Prostate gland (tissue), 2 donors: ENCODE measurements at regions not wholly inside any gene's neighbourhood (a gene's known extent, or its start where the extent isn't known, plus 50 kb on each side); places are given as distances from the start of the nearest gene placed in this dataset.

Experiments used
- DNase-seq: peaks from one replicate; pipeline ENCODE4 v3.0.0-alpha.2; 2019; ENCODE audit warnings: low spot score
- H3K27ac ChIP-seq, 2 donors: fragments of 200-600 bp; sonication (generic); 2 replicates each; pipeline ENCODE4 v1.5.1; 2017 to 2019
- H3K27me3 ChIP-seq: fragments of 200-600 bp; sonication (generic); replicated peaks from 2 replicates; pipeline ENCODE4 v1.5.1; 2019; ENCODE audit not compliant: insufficient read depth
- H3K36me3 ChIP-seq, 2 donors: fragments of 200-600 bp; sonication (generic); 1 replicate in 1 of 2; 2 replicates in 1 of 2; pipeline versions ENCODE4 v1.5.1 to v1.8.1; 2017 to 2019
- H3K4me1 ChIP-seq: fragments of 200-600 bp; sonication (generic); replicated peaks from 2 replicates; pipeline ENCODE4 v1.5.1; 2019
- H3K4me3 ChIP-seq, 2 donors: fragments of 200-600 bp; sonication (generic); 2 replicates each; pipeline ENCODE4 v1.5.1; 2017 to 2019
- H3K9me3 ChIP-seq: fragments of 200-600 bp; sonication (generic); 2 replicates; pipeline ENCODE4 v1.5.1; 2017
- POLR2A ChIP-seq: fragments of 450-650 bp; IDR thresholded peaks from one replicate; pipeline ENCODE4 v1.6.1; 2016; ENCODE audit warnings: antibody characterized with exemption, mild to moderate bottlenecking
- POLR2AphosphoS5 ChIP-seq: sonication (generic); formaldehyde crosslinking; IDR thresholded peaks from one replicate; pipeline ENCODE4 v1.6.1; 2017; ENCODE audit warnings: antibody characterized with exemption
- WGBS: methylation state at CpG from one replicate; pipeline ENCODE4 v1.1.5; 2018; 5-methylcytosine and 5-hydroxymethylcytosine counted together
- intact Hi-C: fragments of 100-400 bp; cut with DNase I; formaldehyde crosslinking; loops from one replicate; pipeline ENCODE4 v1.14.2; 2022
- TF ChIP-seq, protein P1 (sequence below), 4 experiments: fragments of 200-600 bp in 2 of 4; fragments of 450-650 bp in 2 of 4; sonication (generic) in 2 of 4; IDR thresholded peaks; 1 replicate in 3 of 4; 2 replicates in 1 of 4; pipeline ENCODE4 v1.5.1; 2016 to 2019; ENCODE audit warnings: antibody characterized with exemption in 4 of 4, mild to moderate bottlenecking in 2 of 4, moderate library complexity in 2 of 4

DNA sequence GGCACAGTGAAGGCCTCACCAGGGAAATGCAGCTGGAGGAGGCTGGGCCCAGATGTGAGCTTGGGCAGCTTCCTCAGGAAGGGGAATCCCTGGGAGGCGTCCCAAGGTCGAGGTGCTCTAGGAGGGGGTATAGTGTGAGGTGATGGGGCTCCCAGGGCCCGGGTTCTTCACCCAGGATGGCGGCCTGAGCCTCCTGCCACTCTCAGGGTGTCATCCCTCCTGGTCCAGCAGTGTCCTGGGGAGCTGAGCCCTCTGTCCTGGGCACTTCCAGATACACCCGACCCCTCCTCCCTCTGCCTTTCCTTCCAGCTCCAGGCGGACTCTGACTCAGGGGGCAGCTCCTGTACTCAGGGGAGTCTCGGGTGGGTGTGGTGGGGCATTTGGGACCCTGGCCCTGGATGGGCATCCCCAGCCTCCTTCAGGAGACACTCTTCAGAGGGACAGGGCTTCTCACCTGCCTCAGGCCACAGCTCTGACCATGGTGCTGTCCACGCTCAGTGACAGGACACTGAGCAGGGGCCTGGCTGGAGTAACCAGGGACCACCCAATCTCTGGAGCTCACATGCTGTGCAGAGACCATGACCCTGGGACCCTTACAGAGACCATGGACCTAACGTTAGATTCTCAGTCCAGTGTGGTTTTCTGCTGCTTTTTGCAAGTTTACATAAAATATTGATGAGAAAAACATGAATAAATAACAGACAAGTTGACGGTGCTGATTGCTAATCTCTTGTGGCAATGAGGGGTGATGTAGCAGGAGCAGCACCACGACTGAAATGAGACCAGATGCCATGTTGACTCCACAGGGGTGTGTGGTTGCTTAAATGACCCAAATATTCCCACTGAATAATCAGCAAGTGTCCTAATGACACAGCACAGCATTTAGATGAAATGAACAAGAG is 101.9 kb downstream of the GGTLC2 start:
- TF ChIP-seq POLR2A, result no peak
- TF ChIP-seq POLR2AphosphoS5, result no peak
- TF ChIP-seq, protein P1, sequence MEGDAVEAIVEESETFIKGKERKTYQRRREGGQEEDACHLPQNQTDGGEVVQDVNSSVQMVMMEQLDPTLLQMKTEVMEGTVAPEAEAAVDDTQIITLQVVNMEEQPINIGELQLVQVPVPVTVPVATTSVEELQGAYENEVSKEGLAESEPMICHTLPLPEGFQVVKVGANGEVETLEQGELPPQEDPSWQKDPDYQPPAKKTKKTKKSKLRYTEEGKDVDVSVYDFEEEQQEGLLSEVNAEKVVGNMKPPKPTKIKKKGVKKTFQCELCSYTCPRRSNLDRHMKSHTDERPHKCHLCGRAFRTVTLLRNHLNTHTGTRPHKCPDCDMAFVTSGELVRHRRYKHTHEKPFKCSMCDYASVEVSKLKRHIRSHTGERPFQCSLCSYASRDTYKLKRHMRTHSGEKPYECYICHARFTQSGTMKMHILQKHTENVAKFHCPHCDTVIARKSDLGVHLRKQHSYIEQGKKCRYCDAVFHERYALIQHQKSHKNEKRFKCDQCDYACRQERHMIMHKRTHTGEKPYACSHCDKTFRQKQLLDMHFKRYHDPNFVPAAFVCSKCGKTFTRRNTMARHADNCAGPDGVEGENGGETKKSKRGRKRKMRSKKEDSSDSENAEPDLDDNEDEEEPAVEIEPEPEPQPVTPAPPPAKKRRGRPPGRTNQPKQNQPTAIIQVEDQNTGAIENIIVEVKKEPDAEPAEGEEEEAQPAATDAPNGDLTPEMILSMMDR (IDR thresholded peaks at IDR 0.05), result no peak
- 84% methylated on average over 8 of the region's 11 CpGs for WGBS
- no peak for DNase-seq

DNA sequence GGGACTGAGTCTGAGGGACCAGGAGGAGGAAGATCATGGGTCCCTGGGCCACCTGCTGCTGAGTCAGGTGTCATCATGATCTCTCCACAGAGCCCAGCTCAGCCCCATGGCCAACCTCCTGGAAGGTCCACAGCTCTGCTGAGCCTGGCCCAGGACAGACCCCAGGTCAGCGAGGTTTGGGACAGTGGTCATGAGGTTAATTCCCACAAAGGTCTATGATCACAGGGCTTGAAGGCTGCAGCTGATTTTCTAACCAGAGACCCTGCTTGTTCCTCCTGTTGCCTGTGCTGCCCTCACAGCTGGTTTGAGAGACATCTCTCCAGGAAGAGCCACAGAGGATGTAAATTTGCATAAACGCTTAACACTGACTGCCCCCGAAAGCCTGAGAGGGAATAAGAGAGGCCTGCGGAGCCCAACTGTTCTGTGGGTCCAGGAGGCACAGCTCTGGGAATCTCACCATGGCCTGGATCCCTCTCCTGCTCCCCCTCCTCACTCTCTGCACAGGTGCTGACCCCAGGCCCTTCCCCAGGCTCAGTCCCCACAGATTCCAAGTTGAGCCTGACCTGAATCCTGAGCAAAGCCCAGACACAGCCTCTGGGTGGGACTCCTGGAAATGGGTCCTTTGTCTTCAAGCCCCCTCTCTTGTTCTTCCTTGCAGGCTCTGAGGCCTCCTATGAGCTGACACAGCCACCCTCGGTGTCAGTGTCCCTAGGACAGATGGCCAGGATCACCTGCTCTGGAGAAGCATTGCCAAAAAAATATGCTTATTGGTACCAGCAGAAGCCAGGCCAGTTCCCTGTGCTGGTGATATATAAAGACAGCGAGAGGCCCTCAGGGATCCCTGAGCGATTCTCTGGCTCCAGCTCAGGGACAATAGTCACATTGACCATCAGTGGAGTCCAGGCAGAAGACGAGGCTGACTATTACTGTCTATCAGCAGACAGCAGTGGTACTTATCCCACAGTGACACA is 102.8 kb downstream of the GGTLC2 start:
- TF ChIP-seq POLR2A, result no peak
- TF ChIP-seq, protein P1 (IDR thresholded peaks at IDR 0.05), result no peak
- TF ChIP-seq POLR2AphosphoS5, result no peak
- WGBS, result 66% methylated on average over 8 of the region's 8 CpGs
- intact Hi-C loops, result no loop called here

More for the DNA sequence above, 101.9 kb downstream of the GGTLC2 start:
- H3K4me3 ChIP-seq, result no peak overlapping the region
- no peaks in the 10 kb centered on the region for H3K27me3 ChIP-seq
- no peaks in the 10 kb centered on the region for H3K9me3 ChIP-seq
- H3K27ac ChIP-seq, result no peak overlapping the region
- no peaks in the 10 kb centered on the region for H3K4me1 ChIP-seq
- H3K36me3 ChIP-seq, result no peaks in the 10 kb centered on the region
- intact Hi-C loops, result no loop called here

DNA sequence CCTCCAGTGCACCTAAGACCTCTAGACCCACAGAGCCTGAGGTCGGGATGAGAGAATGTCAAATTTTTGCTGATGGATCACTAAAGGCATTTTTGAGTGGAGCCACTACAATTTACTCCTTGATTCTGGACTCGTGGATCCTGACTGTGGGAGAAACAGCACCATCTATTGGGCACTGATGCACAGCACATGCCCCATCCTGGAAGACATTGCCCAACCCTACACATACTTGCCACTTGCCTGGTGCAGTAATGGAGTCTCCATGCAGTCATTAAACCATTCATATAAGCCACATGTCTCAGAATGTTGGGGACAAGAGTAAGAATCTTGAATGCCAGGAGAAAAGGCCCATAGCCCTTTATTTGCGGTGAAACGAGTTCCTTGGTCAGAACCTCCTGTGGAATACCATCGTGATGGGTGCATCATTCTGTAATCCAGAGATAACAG is 103.9 kb downstream of the GGTLC2 start:
- Histone ChIP-seq H3K4me1 (no peaks in the 10 kb centered on the region), H3K9me3 (no peaks in the 10 kb centered on the region), H3K4me3 (no peak overlapping the region), H3K27ac (no peak overlapping the region), H3K27me3 (no peaks in the 10 kb centered on the region), H3K36me3 (no peaks in the 10 kb centered on the region)
- intact Hi-C loops, result no loop called here
- TF ChIP-seq POLR2A, result no peak
- TF ChIP-seq, protein P1 (IDR thresholded peaks at IDR 0.05), result peak in 3 of 4 experiments; percentile 20 to 52 (median 42)
- peak; percentile 44 for DNase-seq
- WGBS, result 54% methylated on average over 5 of the region's 5 CpGs

More for the DNA sequence above, 102.8 kb downstream of the GGTLC2 start:
- DNase-seq, result no peak
- Histone ChIP-seq H3K36me3 (no peaks in the 10 kb centered on the region), H3K27ac (no peak overlapping the region), H3K27me3 (no peaks in the 10 kb centered on the region), H3K9me3 (no peaks in the 10 kb centered on the region), H3K4me1 (no peaks in the 10 kb centered on the region), H3K4me3 (no peak overlapping the region)

DNA sequence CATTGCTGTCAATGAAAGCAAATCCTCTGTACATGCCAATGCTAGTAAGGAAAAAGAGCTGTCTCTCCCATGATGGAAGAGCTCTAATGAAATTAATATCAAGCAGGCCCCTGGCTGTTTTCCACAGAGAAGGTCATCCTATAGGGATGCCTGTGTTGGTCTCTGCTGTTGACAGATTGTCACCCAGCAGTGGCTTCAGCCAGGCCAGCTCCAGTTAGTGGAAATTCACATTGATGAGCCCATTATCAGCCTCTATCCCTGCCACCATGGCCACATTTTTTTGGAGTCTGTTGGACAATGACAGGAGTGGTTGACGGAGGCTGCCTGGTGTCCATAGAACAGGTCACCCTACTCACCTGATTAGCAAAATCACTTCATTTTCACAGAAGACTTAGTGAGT is 104.3 kb downstream of the GGTLC2 start:
- Histone ChIP-seq H3K36me3 (no peaks in the 10 kb centered on the region), H3K27ac (no peak overlapping the region), H3K4me3 (no peak overlapping the region), H3K9me3 (no peaks in the 10 kb centered on the region), H3K4me1 (no peaks in the 10 kb centered on the region), H3K27me3 (no peaks in the 10 kb centered on the region)
- DNase-seq, result no peak
- 100% methylated on average over 1 of the region's 1 CpG for WGBS
- TF ChIP-seq POLR2A (no peak), POLR2AphosphoS5 (no peak)
- TF ChIP-seq, protein P1 (IDR thresholded peaks at IDR 0.05), result no peak
- intact Hi-C loops, result no loop called here
